CD4-positive, alpha-beta T cell (primary cell): ENCODE measurements at regions not wholly inside any gene's neighbourhood (a gene's known extent, or its start where the extent isn't known, plus 50 kb on each side); places are given as distances from the start of the nearest gene placed in this dataset.

Experiments
- ATAC-seq: fragments of 200-7000 bp; cut with Tn5 transposase; one replicate; pipeline ENCODE4 v1.10.0; 2022; ENCODE audit warnings: mild to moderate bottlenecking; ENCODE audit not compliant: poor library complexity
- CTCF ChIA-PET: fragments of 350-600 bp; sonication (Branson Sonifier 250); formaldehyde crosslinking; loops from one replicate; lab custom pipeline; 2021; ENCODE audit warnings: antibody characterized with exemption, inconsistent platforms; lab: Charles Lee
- POLR2A ChIA-PET: fragments of 350-600 bp; sonication (Branson Sonifier 250); formaldehyde crosslinking; loops from one replicate; lab custom pipeline; 2021; ENCODE audit warnings: antibody characterized with exemption, inconsistent platforms; lab: Charles Lee
- DNase-seq, 14 experiments: peaks; one replicate each; pipeline ENCODE4 v3.0.0-alpha.2; 2013 to 2020; ENCODE audit warnings: mixed read lengths in 2 of 14
- H3K27ac ChIP-seq, 2 donors: one replicate each; pipeline versions ENCODE4 v1.5.1 to v1.7.0; 2013; ENCODE audit warnings: low read length in 2 of 2, low read depth in 1 of 2, mild to moderate bottlenecking in 1 of 2
- H3K27me3 ChIP-seq, 2 experiments: 1 replicate in 1 of 2; 2 replicates in 1 of 2; pipeline versions ENCODE4 v1.6.1 to v1.7.0; 2013; ENCODE audit warnings: low read length in 2 of 2, control low read depth in 1 of 2, mild to moderate bottlenecking in 1 of 2, moderate library complexity in 1 of 2; ENCODE audit not compliant: insufficient read depth in 2 of 2, control insufficient read depth in 1 of 2
- H3K36me3 ChIP-seq: one replicate; pipeline ENCODE4 v1.6.1; 2013; ENCODE audit warnings: low read length, control low read depth; ENCODE audit not compliant: insufficient read depth
- H3K4me1 ChIP-seq: one replicate; pipeline ENCODE4 v1.6.1; 2013; ENCODE audit warnings: low read length, control low read depth; ENCODE audit not compliant: insufficient read depth
- H3K4me3 ChIP-seq: one replicate; pipeline ENCODE4 v1.5.1; 2013; ENCODE audit warnings: mild to moderate bottlenecking, low read length, moderate library complexity
- H3K9me3 ChIP-seq, 2 experiments: 1 replicate in 1 of 2; 2 replicates in 1 of 2; pipeline versions ENCODE4 v1.6.1 to v1.7.0; 2013; ENCODE audit warnings: low read length in 2 of 2, mild to moderate bottlenecking in 2 of 2, control low read depth in 1 of 2, moderate library complexity in 1 of 2; ENCODE audit not compliant: control insufficient read depth in 1 of 2, insufficient read depth in 1 of 2
- H3K27ac Mint-ChIP-seq: one replicate; pipeline ENCODE4 v1.8.0; 2020; ENCODE audit warnings: mixed read lengths
- H3K27me3 Mint-ChIP-seq: one replicate; pipeline ENCODE4 v1.8.0; 2021; ENCODE audit warnings: mixed read lengths
- H3K36me3 Mint-ChIP-seq: one replicate; pipeline ENCODE4 v1.8.0; 2021; ENCODE audit warnings: low read depth, mixed read lengths
- H3K4me1 Mint-ChIP-seq: one replicate; pipeline ENCODE4 v1.8.0; 2021; ENCODE audit warnings: low read depth, mixed read lengths
- H3K4me3 Mint-ChIP-seq: one replicate; pipeline ENCODE4 v1.8.0; 2020; ENCODE audit warnings: mild to moderate bottlenecking, mixed read lengths
- H3K9me3 Mint-ChIP-seq: one replicate; pipeline ENCODE4 v1.8.0; 2020; ENCODE audit warnings: mixed read lengths
- intact Hi-C, 2 experiments: fragments of 100-400 bp; cut with DNase I in 1 of 2; cut with micrococcal nuclease in 1 of 2; formaldehyde crosslinking; loops; one replicate each; pipeline versions ENCODE4 v1.15.1 to v1.9.0; 2023 to 2025; cut with DNase I, micrococcal nuclease
- TF ChIP-seq, protein P1 (sequence below): fragments of 200-600 bp; IDR thresholded peaks from one replicate; pipeline ENCODE4 v1.8.0; 2022; ENCODE audit warnings: antibody characterized with exemption, mild to moderate bottlenecking

DNA sequence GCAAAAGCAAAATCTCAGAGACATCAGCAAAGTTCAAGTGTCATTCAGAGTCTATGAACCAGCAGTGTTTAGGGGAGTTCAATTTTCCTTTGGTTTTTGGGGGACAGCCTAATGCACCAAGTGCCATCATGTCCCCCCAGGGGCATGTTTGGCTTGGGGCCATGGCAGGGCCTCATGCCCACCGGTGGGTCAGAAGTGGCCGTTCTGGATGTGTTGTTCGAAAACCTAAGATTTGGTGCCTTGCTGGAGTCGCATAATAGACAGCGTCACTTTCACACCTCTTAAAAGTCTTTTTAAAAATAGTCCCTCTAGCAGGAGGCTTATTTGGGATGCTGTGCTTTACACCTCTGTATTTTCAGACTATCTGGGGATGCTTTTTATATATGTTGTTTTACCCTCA lies 250.1 kb downstream of the ZNF536 start:
- ChIA-PET CTCF (no interaction called here), POLR2A (no interaction called here)
- peaks cover 29% of the 10 kb centered on the region for H3K27me3 Mint-ChIP-seq
- Histone ChIP-seq H3K27me3 (peaks cover 0 to 8% of the 10 kb centered on the region in 2 experiments), H3K27ac (no peak overlapping the region), H3K4me3 (no peak overlapping the region), H3K36me3 (no peaks in the 10 kb centered on the region), H3K9me3 (peaks cover 8 to 14% of the 10 kb centered on the region in 2 experiments), H3K4me1 (no peaks in the 10 kb centered on the region)
- H3K4me1 Mint-ChIP-seq: no peaks in the 10 kb centered on the region
- TF ChIP-seq, protein P1, sequence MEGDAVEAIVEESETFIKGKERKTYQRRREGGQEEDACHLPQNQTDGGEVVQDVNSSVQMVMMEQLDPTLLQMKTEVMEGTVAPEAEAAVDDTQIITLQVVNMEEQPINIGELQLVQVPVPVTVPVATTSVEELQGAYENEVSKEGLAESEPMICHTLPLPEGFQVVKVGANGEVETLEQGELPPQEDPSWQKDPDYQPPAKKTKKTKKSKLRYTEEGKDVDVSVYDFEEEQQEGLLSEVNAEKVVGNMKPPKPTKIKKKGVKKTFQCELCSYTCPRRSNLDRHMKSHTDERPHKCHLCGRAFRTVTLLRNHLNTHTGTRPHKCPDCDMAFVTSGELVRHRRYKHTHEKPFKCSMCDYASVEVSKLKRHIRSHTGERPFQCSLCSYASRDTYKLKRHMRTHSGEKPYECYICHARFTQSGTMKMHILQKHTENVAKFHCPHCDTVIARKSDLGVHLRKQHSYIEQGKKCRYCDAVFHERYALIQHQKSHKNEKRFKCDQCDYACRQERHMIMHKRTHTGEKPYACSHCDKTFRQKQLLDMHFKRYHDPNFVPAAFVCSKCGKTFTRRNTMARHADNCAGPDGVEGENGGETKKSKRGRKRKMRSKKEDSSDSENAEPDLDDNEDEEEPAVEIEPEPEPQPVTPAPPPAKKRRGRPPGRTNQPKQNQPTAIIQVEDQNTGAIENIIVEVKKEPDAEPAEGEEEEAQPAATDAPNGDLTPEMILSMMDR: no peak
- H3K36me3 Mint-ChIP-seq: no peaks in the 10 kb centered on the region
- peaks cover 4% of the 10 kb centered on the region for H3K9me3 Mint-ChIP-seq
- no peak overlapping the region for H3K4me3 Mint-ChIP-seq
- H3K27ac Mint-ChIP-seq: no peak overlapping the region
- intact Hi-C loops: no loop called here
- no peak for ATAC-seq
- no peak for DNase-seq

DNA sequence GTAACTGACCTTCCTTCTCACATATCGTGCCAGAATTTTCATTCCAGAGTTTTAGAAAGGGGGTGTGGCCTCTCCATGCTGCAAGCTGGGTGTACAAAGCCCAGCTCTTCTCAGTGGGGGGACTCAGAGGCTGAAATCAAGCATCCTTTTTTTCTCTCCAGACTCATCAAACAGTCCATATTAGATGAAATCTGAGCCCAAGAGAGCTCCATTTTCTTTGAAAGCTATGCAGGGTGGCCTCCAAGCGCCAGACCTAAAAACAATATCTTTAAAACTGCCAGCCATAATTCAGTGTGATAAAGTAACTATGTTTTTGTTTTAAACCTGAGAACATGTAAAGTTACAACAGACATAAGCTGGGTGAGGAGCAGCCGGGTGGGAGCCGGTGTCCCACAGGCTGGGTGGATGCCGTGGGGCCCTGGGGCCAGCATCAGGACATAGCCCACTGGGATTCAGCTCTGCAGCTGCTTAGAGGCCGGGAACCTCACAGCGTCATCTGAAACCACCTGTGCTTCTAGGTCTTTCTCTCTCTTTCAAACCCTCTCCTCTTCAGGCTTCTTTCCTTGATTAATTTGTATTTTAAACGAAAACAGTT lies 249.2 kb downstream of the ZNF536 start:
- CTCF ChIA-PET: no interaction called here
- ATAC-seq (no peak), DNase-seq (no peak)
- intact Hi-C loops: no loop called here
- H3K4me3 ChIP-seq: no peak overlapping the region
- H3K4me1 ChIP-seq: no peaks in the 10 kb centered on the region
- Mint-ChIP-seq H3K4me3 (no peak overlapping the region), H3K27me3 (peaks cover 29% of the 10 kb centered on the region), H3K36me3 (no peaks in the 10 kb centered on the region), H3K4me1 (no peaks in the 10 kb centered on the region), H3K9me3 (peaks cover 4% of the 10 kb centered on the region), H3K27ac (no peak overlapping the region)
- no peaks in the 10 kb centered on the region for H3K36me3 ChIP-seq
- POLR2A ChIA-PET: no interaction called here
- H3K9me3 ChIP-seq: peaks cover 8 to 14% of the 10 kb centered on the region in 2 experiments
- no peak overlapping the region for H3K27ac ChIP-seq
- H3K27me3 ChIP-seq: peaks cover 0 to 8% of the 10 kb centered on the region in 2 experiments
- TF ChIP-seq, protein P1: no peak

DNA sequence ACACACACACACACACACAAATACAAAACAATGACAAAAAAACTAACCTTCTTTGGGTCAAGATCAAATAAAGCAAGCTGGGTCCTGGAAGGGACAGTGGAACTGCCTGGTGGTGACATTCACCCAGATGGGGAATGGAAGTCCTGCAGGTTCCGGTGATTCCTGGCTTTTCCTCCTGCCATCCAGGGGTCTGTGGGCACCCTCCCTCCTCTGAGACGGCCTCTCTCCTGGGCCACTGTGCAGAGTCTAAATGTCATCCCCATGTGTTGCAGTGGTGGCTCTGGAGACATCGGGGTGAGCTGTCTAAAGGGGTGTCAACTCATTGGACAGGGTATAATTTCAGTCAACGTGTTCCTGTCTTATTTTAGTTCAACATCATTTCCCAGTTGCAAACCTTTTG lies 248.2 kb downstream of the ZNF536 start:
- ATAC-seq: no peak
- ChIA-PET POLR2A (no interaction called here), CTCF (no interaction called here)
- DNase-seq: no peak
- intact Hi-C loops: no loop called here
- Histone ChIP-seq H3K4me1 (no peaks in the 10 kb centered on the region), H3K9me3 (peaks cover 8 to 14% of the 10 kb centered on the region in 2 experiments), H3K27ac (no peak overlapping the region), H3K36me3 (no peaks in the 10 kb centered on the region), H3K27me3 (peaks cover 0 to 8% of the 10 kb centered on the region in 2 experiments), H3K4me3 (no peak overlapping the region)
- Mint-ChIP-seq H3K36me3 (no peaks in the 10 kb centered on the region), H3K9me3 (peaks cover 4% of the 10 kb centered on the region), H3K4me1 (no peaks in the 10 kb centered on the region), H3K4me3 (no peak overlapping the region), H3K27ac (no peak overlapping the region), H3K27me3 (peaks cover 29% of the 10 kb centered on the region)
- TF ChIP-seq, protein P1: no peak
